ENCODE measurements at regions not wholly inside any gene's neighbourhood (a gene's known extent, or its start where the extent isn't known, plus 50 kb on each side); places are given as distances from the start of the nearest gene placed in this dataset.

- Histone ChIP-seq H3K4me3 (no peak overlapping the region), H3K4me1 (peaks cover 0 to 11% (median 0%) of the 10 kb centered on the region in 12 donors), H3K9me3 (no peaks in the 10 kb centered on the region), H3K27ac (no peak overlapping the region), H3K27me3 (no peaks in the 10 kb centered on the region), H3K36me3 (no peaks in the 10 kb centered on the region)
- intact Hi-C loops (cut with DNase I) = no loop called here
- WGBS, 4 donors = 96 to 100% (median 100%) methylated on average over 1 of the region's 1 CpG
- no peak for ATAC-seq
- no peak for DNase-seq
- TF ChIP-seq POLR2A (IDR thresholded peaks at IDR 0.05) = no peak
- TF ChIP-seq CTCF (IDR thresholded peaks at IDR 0.05) = no peak
These were observed 285.0 kb upstream of the ATP2B1 start for GRCh38 chr12:89993632-89994031.

GRCh38 chr12:89992668-89993451 is 284.2 kb upstream of the ATP2B1 start:
- Histone ChIP-seq H3K4me1 (peaks cover 0 to 11% (median 0%) of the 10 kb centered on the region in 12 donors), H3K9me3 (no peaks in the 10 kb centered on the region), H3K4me3 (no peak overlapping the region), H3K36me3 (no peaks in the 10 kb centered on the region), H3K27ac (no peak overlapping the region), H3K27me3 (no peaks in the 10 kb centered on the region)
- DNase-seq (no peak), ATAC-seq (no peak)
- intact Hi-C loops (cut with DNase I) = no loop called here
- TF ChIP-seq CTCF (IDR thresholded peaks at IDR 0.05) (no peak), POLR2A (IDR thresholded peaks at IDR 0.05) (no peak)
- WGBS, 4 donors = 72 to 83% (median 81%) methylated on average over 2 of the region's 2 CpGs

GRCh38 chr12:89991807-89992590 is 283.4 kb upstream of the ATP2B1 start:
- no peak overlapping the region for H3K27ac ChIP-seq
- no peak overlapping the region for H3K4me3 ChIP-seq
- DNase-seq (no peak), ATAC-seq (no peak)
- no peaks in the 10 kb centered on the region for H3K36me3 ChIP-seq
- WGBS, 4 donors = 90 to 94% (median 91%) methylated on average over 6 of the region's 6 CpGs
- no peaks in the 10 kb centered on the region for H3K27me3 ChIP-seq
- intact Hi-C loops (cut with DNase I) = no loop called here
- peaks cover 0 to 11% (median 0%) of the 10 kb centered on the region in 12 donors for H3K4me1 ChIP-seq
- no peak for TF ChIP-seq POLR2A (IDR thresholded peaks at IDR 0.05)
- no peak for TF ChIP-seq CTCF (IDR thresholded peaks at IDR 0.05)
- H3K9me3 ChIP-seq = no peaks in the 10 kb centered on the region

GRCh38 chr12:89988188-89988915 is 279.7 kb upstream of the ATP2B1 start:
- DNase-seq = no peak
- Histone ChIP-seq H3K4me1 (peaks cover 0 to 11% (median 0%) of the 10 kb centered on the region in 12 donors), H3K27ac (no peak overlapping the region), H3K27me3 (no peaks in the 10 kb centered on the region), H3K36me3 (no peaks in the 10 kb centered on the region), H3K9me3 (no peaks in the 10 kb centered on the region), H3K4me3 (no peak overlapping the region)
- ATAC-seq = no peak
- WGBS, 4 donors = 84 to 90% (median 86%) methylated on average over 5 of the region's 5 CpGs
- TF ChIP-seq CTCF (IDR thresholded peaks at IDR 0.05) = no peak
- no peak for TF ChIP-seq POLR2A (IDR thresholded peaks at IDR 0.05)
- intact Hi-C loops (cut with DNase I) = no loop called here

Measured in heart left ventricle (tissue), 16 donors.